CD14-positive monocyte (primary cell): ENCODE measurements at regions not wholly inside any gene's neighbourhood (a gene's known extent, or its start where the extent isn't known, plus 50 kb on each side); places are given as distances from the start of the nearest gene placed in this dataset.

Experiments used
- DNase-seq, 3 donors: peaks; one replicate each; pipeline ENCODE4 v3.0.0-alpha.2; 2011 to 2022
- H2AFZ ChIP-seq: 2 replicates; pipeline ENCODE4 v1.6.0; 2012; ENCODE audit warnings: mild to moderate bottlenecking, low read depth, low read length, inconsistent platforms; ENCODE audit not compliant: insufficient read depth, poor library complexity, severe bottlenecking
- H3K27ac ChIP-seq, 2 donors: 1 replicate in 1 of 2; 2 replicates in 1 of 2; pipeline ENCODE4 v1.5.1; 2012 to 2013; ENCODE audit warnings: low read length in 2 of 2, control low read depth in 1 of 2, inconsistent platforms in 1 of 2, low read depth in 1 of 2, mild to moderate bottlenecking in 1 of 2
- H3K27me3 ChIP-seq, 2 donors: one replicate each; pipeline versions ENCODE4 v1.6.0 to v1.6.1; 2011 to 2013; ENCODE audit warnings: low read length in 2 of 2; ENCODE audit not compliant: control insufficient read depth in 2 of 2, insufficient read depth in 2 of 2
- H3K36me3 ChIP-seq, 2 donors: replicated peaks in 1 of 2; 1 replicate in 1 of 2; 2 replicates in 1 of 2; pipeline versions ENCODE4 v1.5.1 to v1.6.1; 2012 to 2013; ENCODE audit warnings: low read length in 2 of 2, control low read depth in 1 of 2, inconsistent platforms in 1 of 2, mild to moderate bottlenecking in 1 of 2; ENCODE audit not compliant: insufficient read depth in 2 of 2, control insufficient read depth in 1 of 2
- H3K4me1 ChIP-seq, 2 donors: 1 replicate in 1 of 2; 2 replicates in 1 of 2; pipeline versions ENCODE4 v1.5.1 to v1.6.1; 2012 to 2013; ENCODE audit warnings: low read length in 2 of 2, control low read depth in 1 of 2, inconsistent platforms in 1 of 2, mild to moderate bottlenecking in 1 of 2, moderate library complexity in 1 of 2; ENCODE audit not compliant: insufficient read depth in 2 of 2, control insufficient read depth in 1 of 2
- H3K4me2 ChIP-seq: replicated peaks from 2 replicates; pipeline ENCODE3; 2012; ENCODE audit warnings: low read length, moderate library complexity, mild to moderate bottlenecking; ENCODE audit not compliant: poor library complexity, severe bottlenecking; ENCODE audit errors: extremely low read depth
- H3K4me3 ChIP-seq, 3 experiments: fragments of 200-600 bp in 1 of 3; sonication (generic) in 1 of 3; replicated peaks in 1 of 3; 1 replicate in 2 of 3; 2 replicates in 1 of 3; pipeline ENCODE4 v1.5.1; 2011 to 2013; ENCODE audit warnings: low read length in 3 of 3, mild to moderate bottlenecking in 3 of 3, control low read depth in 2 of 3, low read depth in 2 of 3, inconsistent platforms in 1 of 3, moderate library complexity in 1 of 3
- H3K79me2 ChIP-seq: 2 replicates; pipeline ENCODE4 v1.6.0; 2012; ENCODE audit warnings: mild to moderate bottlenecking, control low read depth, inconsistent platforms, low read length, moderate library complexity; ENCODE audit not compliant: insufficient read depth
- H3K9ac ChIP-seq: 2 replicates; pipeline ENCODE4 v1.6.0; 2017; ENCODE audit warnings: low read length, mild to moderate bottlenecking; ENCODE audit not compliant: insufficient read depth, poor library complexity, severe bottlenecking
- H3K9me3 ChIP-seq, 2 donors: replicated peaks in 1 of 2; 1 replicate in 1 of 2; 2 replicates in 1 of 2; pipeline versions ENCODE4 v1.5.1 to v1.6.1; 2012 to 2013; ENCODE audit warnings: low read length in 2 of 2, control low read depth in 1 of 2; ENCODE audit not compliant: control insufficient read depth in 1 of 2, insufficient read depth in 1 of 2
- H4K20me1 ChIP-seq: 2 replicates; pipeline ENCODE4 v1.6.0; 2012; ENCODE audit warnings: mild to moderate bottlenecking, low read length, control low read depth, moderate library complexity; ENCODE audit not compliant: insufficient read depth
- H3K27ac Mint-ChIP-seq, 7 donors: one replicate each; pipeline ENCODE4 v1.8.0; 2020; ENCODE audit warnings: mild to moderate bottlenecking in 7 of 7, mixed read lengths in 7 of 7, moderate library complexity in 6 of 7, inconsistent platforms in 2 of 7
- H3K27me3 Mint-ChIP-seq, 3 donors: one replicate each; pipeline ENCODE4 v1.8.0; 2021 to 2022; ENCODE audit warnings: low read depth in 3 of 3, mild to moderate bottlenecking in 3 of 3, mixed read lengths in 3 of 3, moderate library complexity in 3 of 3, inconsistent platforms in 1 of 3
- H3K36me3 Mint-ChIP-seq, 2 donors: one replicate each; pipeline ENCODE4 v1.8.0; 2020; ENCODE audit warnings: mixed read lengths in 2 of 2, inconsistent platforms in 1 of 2, mild to moderate bottlenecking in 1 of 2
- H3K4me1 Mint-ChIP-seq: one replicate; pipeline ENCODE4 v1.8.0; 2020; ENCODE audit warnings: mild to moderate bottlenecking, mixed read lengths
- H3K4me3 Mint-ChIP-seq, 2 donors: one replicate each; pipeline ENCODE4 v1.8.0; 2020; ENCODE audit warnings: mild to moderate bottlenecking in 2 of 2, mixed read lengths in 2 of 2, moderate library complexity in 1 of 2
- H3K9me3 Mint-ChIP-seq, 7 donors: one replicate each; pipeline ENCODE4 v1.8.0; 2020 to 2022; ENCODE audit warnings: mixed read lengths in 7 of 7, mild to moderate bottlenecking in 6 of 7, moderate library complexity in 6 of 7, inconsistent platforms in 2 of 7
- CTCF ChIP-seq: fragments of 200-600 bp; IDR thresholded peaks from one replicate; pipeline ENCODE4 v1.8.0; 2022; ENCODE audit warnings: antibody characterized with exemption, mild to moderate bottlenecking
- WGBS: methylation state at CpG from one replicate; pipeline ENCODE4 v1.1.5; 2013; ENCODE audit warnings: missing lambda C conversion rate; ENCODE audit not compliant: insufficient coverage; 5-methylcytosine and 5-hydroxymethylcytosine counted together
- intact Hi-C, 2 donors: fragments of 100-400 bp; cut with micrococcal nuclease; formaldehyde crosslinking; loops; one replicate each; pipeline versions ENCODE4 v1.15.0 to v1.15.1; 2023

- no peak for TF ChIP-seq CTCF
- H3K4me1 Mint-ChIP-seq: no peaks in the 10 kb centered on the region
- no peak overlapping the region for H3K4me2 ChIP-seq
- H3K27me3 ChIP-seq: no peaks in the 10 kb centered on the region
- H3K36me3 ChIP-seq: no peaks in the 10 kb centered on the region
- H3K4me3 Mint-ChIP-seq: no peak overlapping the region
- H3K9me3 Mint-ChIP-seq: peaks cover 0 to 5% (median 0%) of the 10 kb centered on the region in 7 donors
- H2AFZ ChIP-seq: no peak overlapping the region
- no peaks in the 10 kb centered on the region for H4K20me1 ChIP-seq
- H3K9me3 ChIP-seq: no peaks in the 10 kb centered on the region
- H3K27me3 Mint-ChIP-seq: peaks cover 2 to 6% (median 2%) of the 10 kb centered on the region in 3 donors
- H3K79me2 ChIP-seq: no peaks in the 10 kb centered on the region
- H3K27ac Mint-ChIP-seq: no peak overlapping the region
- no CpG with 5 or more reads among the region's 3 CpGs for WGBS
- H3K27ac ChIP-seq: no peak overlapping the region
- H3K36me3 Mint-ChIP-seq: no peaks in the 10 kb centered on the region
- intact Hi-C loops: no loop called here
- DNase-seq: no peak
- H3K4me1 ChIP-seq: no peaks in the 10 kb centered on the region
- H3K9ac ChIP-seq: no peak overlapping the region
- H3K4me3 ChIP-seq: no peak overlapping the region
These were observed 77.5 kb upstream of the IFNG-AS1 start for GRCh38 chr12:67911789-67912188.

GRCh38 chr12:67915335-67915851, 73.9 kb upstream of the IFNG-AS1 start:
- no peak for DNase-seq
- Mint-ChIP-seq H3K27me3 (peaks cover 2 to 6% (median 2%) of the 10 kb centered on the region in 3 donors), H3K4me3 (no peak overlapping the region), H3K36me3 (no peaks in the 10 kb centered on the region), H3K9me3 (peaks cover 0 to 1% (median 0%) of the 10 kb centered on the region in 7 donors), H3K27ac (no peak overlapping the region), H3K4me1 (no peaks in the 10 kb centered on the region)
- Histone ChIP-seq H3K4me1 (no peaks in the 10 kb centered on the region), H3K27me3 (no peaks in the 10 kb centered on the region), H3K9me3 (no peaks in the 10 kb centered on the region), H3K27ac (no peak overlapping the region), H2AFZ (no peak overlapping the region), H3K79me2 (no peaks in the 10 kb centered on the region), H4K20me1 (no peaks in the 10 kb centered on the region), H3K4me2 (no peak overlapping the region), H3K36me3 (no peaks in the 10 kb centered on the region), H3K9ac (no peak overlapping the region), H3K4me3 (no peak overlapping the region)
- WGBS: 88% methylated on average over 4 of the region's 6 CpGs
- TF ChIP-seq CTCF: no peak
- intact Hi-C loops: no loop called here
